ENCODE measurements at regions not wholly inside any gene's neighbourhood (a gene's known extent, or its start where the extent isn't known, plus 50 kb on each side); places are given as distances from the start of the nearest gene placed in this dataset.
"Not testable (repeated sequence)": the region's sequence is repeated elsewhere in the genome, so short reads cannot be mapped to it uniquely, and the experiment has no call there.

DNA sequence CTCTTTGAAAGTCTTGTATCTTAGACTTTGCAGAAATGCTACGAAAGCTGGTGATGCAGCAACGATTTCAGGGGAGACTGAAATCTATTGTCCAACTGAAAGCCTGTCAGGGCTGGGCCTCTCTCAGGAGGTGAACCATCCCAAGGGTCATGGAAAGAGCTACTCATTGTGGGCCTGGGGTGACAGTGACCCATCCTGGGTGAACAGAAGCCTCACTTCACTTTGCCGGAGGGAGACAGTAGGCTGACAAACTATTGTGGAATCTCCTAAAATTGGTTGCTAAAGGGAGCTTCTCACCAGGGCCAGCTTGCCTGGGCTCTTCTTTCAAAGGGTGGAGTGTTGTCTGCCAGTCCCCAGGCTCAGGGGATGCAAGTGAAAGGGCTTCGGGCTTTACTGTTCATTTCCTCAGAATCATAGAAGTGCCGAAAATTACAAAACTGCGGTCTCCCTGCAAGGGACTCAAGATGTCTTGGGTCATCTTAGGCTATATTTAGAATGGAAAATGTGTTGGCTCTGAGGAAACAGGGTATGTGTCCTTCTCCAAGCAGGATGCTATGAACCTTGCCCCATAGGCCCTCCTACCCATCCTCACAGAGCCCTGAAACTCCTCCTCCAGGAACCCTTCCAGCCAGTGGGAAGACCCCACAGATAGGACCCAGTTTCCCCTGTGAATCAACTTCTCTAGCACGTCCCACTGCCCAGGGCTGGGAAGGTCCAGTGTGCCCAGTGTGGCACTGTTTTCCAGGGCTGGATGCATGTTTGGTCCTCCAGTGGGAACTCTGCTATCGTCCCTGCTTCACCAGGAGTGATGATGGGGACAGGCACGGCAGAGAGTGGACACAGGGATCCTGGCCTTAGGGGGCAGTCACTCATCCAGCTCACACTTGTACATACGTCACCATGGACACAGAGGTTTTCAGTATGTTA lies 173.4 kb upstream of the PLGLB2 start:
- not testable (repeated sequence) for H3K36me3 ChIP-seq (replicated peaks; ENCODE audit: insufficient read depth, low read length); H3K9ac ChIP-seq (ENCODE audit: low read length); H3K27me3 ChIP-seq (replicated peaks; ENCODE audit: insufficient read depth, low read length); H4K20me1 ChIP-seq (ENCODE audit: insufficient read depth, low read length); DNase-seq; H2AFZ ChIP-seq (ENCODE audit: low read length); H3F3A ChIP-seq (ENCODE audit: insufficient read depth, low read length); H3K79me2 ChIP-seq (ENCODE audit: low read length); H3K27ac ChIP-seq (ENCODE audit: low read length); H3K4me1 ChIP-seq (ENCODE audit: low read length); H3K4me2 ChIP-seq (ENCODE audit: low read depth, low read length); H3K9me2 ChIP-seq (replicated peaks; ENCODE audit: insufficient read depth, low read length); H3K9me3 ChIP-seq (replicated peaks; ENCODE audit: insufficient read depth, low read length); H3K4me3 ChIP-seq (ENCODE audit: low read length)

DNA sequence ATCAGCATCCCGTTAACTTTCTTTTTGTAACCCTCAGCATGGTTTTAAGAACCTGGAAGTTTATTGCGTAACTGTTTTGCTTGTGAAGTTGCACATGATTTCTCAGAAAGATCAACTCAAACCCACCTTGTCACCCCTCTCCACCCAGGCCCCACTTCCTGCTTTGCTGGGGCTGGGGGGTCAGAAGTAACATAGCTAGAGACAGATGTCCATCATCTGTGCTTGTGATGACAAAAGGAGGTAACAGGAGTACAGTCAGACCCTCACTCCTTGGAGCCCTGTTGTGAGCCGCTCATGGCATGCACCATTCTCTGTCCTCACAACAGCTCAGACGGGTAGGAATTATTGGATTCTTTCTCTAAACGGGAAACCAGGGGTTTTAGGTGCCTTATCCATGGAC lies 172.7 kb upstream of the PLGLB2 start:
- not testable (repeated sequence) for H3K4me1 ChIP-seq (ENCODE audit: low read length); H3K4me3 ChIP-seq (ENCODE audit: low read length)

DNA sequence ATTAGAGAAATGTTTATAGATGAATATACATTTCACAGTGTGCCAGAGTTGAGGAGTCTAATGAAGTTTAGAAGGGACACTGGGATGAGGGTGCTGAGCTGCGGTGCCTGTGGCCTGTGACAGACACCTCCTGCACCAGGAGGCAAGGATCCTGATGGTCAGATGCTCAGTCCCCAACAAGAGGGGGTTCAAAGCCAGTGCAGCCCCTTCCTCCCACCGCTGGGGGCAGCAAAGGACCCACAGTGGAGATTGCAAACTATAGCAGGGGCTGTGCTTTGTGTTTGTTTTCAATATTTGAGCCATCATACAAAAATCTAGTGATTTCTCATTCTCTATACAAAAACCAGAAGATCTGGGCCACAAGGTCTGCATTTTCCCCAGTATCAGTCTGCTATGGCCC lies 170.5 kb upstream of the PLGLB2 start:
- not testable (repeated sequence) for H3F3A ChIP-seq (ENCODE audit: insufficient read depth, low read length); H3K4me1 ChIP-seq (ENCODE audit: low read length); H3K9me2 ChIP-seq (replicated peaks; ENCODE audit: insufficient read depth, low read length); H3K4me2 ChIP-seq (ENCODE audit: low read depth, low read length); H3K27me3 ChIP-seq (replicated peaks; ENCODE audit: insufficient read depth, low read length); H2AFZ ChIP-seq (ENCODE audit: low read length); H3K27ac ChIP-seq (ENCODE audit: low read length); H3K9ac ChIP-seq (ENCODE audit: low read length); H3K4me3 ChIP-seq (ENCODE audit: low read length); DNase-seq; H3K36me3 ChIP-seq (replicated peaks; ENCODE audit: insufficient read depth, low read length); H3K9me3 ChIP-seq (replicated peaks; ENCODE audit: insufficient read depth, low read length); H3K79me2 ChIP-seq (ENCODE audit: low read length); H4K20me1 ChIP-seq (ENCODE audit: insufficient read depth, low read length)

More for the DNA sequence above, 172.7 kb upstream of the PLGLB2 start:
- H3K27ac ChIP-seq (ENCODE audit: low read length); H3K4me2 ChIP-seq (ENCODE audit: low read depth, low read length); DNase-seq; H3K36me3 ChIP-seq (replicated peaks; ENCODE audit: insufficient read depth, low read length); H3K79me2 ChIP-seq (ENCODE audit: low read length); H2AFZ ChIP-seq (ENCODE audit: low read length); H3K9me3 ChIP-seq (replicated peaks; ENCODE audit: insufficient read depth, low read length); H4K20me1 ChIP-seq (ENCODE audit: insufficient read depth, low read length); H3K9me2 ChIP-seq (replicated peaks; ENCODE audit: insufficient read depth, low read length); H3F3A ChIP-seq (ENCODE audit: insufficient read depth, low read length); H3K27me3 ChIP-seq (replicated peaks; ENCODE audit: insufficient read depth, low read length); H3K9ac ChIP-seq (ENCODE audit: low read length): not testable (repeated sequence)

DNA sequence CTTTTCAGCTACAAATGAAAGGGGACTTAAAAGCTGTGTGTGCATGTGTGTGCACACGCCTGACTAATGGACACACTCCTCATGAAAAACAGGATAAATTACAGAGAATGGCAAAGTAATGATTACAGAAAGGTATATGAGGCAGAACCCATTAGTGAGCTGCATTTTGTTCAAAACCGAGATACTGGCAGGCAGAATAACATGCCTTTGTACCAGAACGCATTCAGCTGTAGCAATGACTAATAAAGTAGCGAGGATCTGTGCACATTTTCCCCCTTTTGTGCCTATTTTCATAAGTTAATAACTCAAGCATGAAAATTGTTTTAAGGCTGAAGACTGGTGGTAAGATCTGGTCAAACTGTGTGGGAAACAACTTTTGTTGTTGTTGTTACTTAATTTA lies 165.7 kb upstream of the PLGLB2 start:
- not testable (repeated sequence) for H3K79me2 ChIP-seq (ENCODE audit: low read length); H3K4me1 ChIP-seq (ENCODE audit: low read length); H3K36me3 ChIP-seq (replicated peaks; ENCODE audit: insufficient read depth, low read length); H3K4me2 ChIP-seq (ENCODE audit: low read depth, low read length); H3K27ac ChIP-seq (ENCODE audit: low read length); H3K9me2 ChIP-seq (replicated peaks; ENCODE audit: insufficient read depth, low read length); H2AFZ ChIP-seq (ENCODE audit: low read length); H3F3A ChIP-seq (ENCODE audit: insufficient read depth, low read length); H4K20me1 ChIP-seq (ENCODE audit: insufficient read depth, low read length); H3K4me3 ChIP-seq (ENCODE audit: low read length); H3K9ac ChIP-seq (ENCODE audit: low read length); DNase-seq; H3K9me3 ChIP-seq (replicated peaks; ENCODE audit: insufficient read depth, low read length); H3K27me3 ChIP-seq (replicated peaks; ENCODE audit: insufficient read depth, low read length)

DNA sequence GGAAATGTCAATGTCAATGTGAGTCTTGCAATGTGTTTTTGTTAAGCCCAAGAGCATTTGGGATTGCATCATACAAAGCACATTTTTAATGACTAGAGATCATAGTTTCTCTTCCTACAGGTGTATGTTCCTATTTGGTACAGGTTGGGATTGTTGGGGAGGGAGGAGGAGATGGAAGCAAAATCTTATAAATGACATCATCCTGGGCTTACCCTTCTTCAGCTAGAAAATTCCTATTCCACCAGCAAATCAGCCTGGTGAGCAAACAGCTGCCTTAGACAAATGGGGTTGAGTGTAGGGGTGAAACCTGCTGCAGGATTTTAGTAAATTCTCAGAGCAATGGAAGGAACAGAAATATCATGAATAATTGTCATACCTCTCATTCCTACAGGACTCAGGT lies 165.3 kb upstream of the PLGLB2 start:
- H3K36me3 ChIP-seq (replicated peaks; ENCODE audit: insufficient read depth, low read length); H3K4me3 ChIP-seq (ENCODE audit: low read length); H3K4me2 ChIP-seq (ENCODE audit: low read depth, low read length); H3F3A ChIP-seq (ENCODE audit: insufficient read depth, low read length); H3K27me3 ChIP-seq (replicated peaks; ENCODE audit: insufficient read depth, low read length); DNase-seq; H3K9me3 ChIP-seq (replicated peaks; ENCODE audit: insufficient read depth, low read length); H3K27ac ChIP-seq (ENCODE audit: low read length); H3K79me2 ChIP-seq (ENCODE audit: low read length); H3K9ac ChIP-seq (ENCODE audit: low read length); H3K4me1 ChIP-seq (ENCODE audit: low read length); H4K20me1 ChIP-seq (ENCODE audit: insufficient read depth, low read length); H2AFZ ChIP-seq (ENCODE audit: low read length); H3K9me2 ChIP-seq (replicated peaks; ENCODE audit: insufficient read depth, low read length): not testable (repeated sequence)

DNA sequence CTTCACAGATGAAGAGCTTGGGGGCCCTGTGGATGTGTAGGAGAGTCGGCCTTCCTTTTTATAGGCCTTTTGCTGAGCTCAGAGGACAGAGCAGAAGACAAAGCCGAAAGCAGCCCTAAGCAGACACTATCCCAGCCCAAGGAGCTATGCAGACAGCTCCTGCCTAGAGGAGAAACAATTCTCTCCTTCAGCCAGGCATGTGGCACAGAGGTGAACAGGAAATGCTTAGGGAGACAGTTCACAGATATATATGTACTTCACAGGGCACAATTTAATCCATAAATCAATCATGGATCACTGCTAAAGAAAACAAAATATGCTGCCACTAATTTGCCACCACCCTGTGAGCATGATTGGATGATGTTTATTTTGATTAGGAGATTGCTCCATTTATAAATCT lies 164.5 kb upstream of the PLGLB2 start:
- H3K27ac ChIP-seq (ENCODE audit: low read length); H2AFZ ChIP-seq (ENCODE audit: low read length); H3K4me1 ChIP-seq (ENCODE audit: low read length); H3F3A ChIP-seq (ENCODE audit: insufficient read depth, low read length); H3K9me2 ChIP-seq (replicated peaks; ENCODE audit: insufficient read depth, low read length); H3K4me2 ChIP-seq (ENCODE audit: low read depth, low read length); H3K9me3 ChIP-seq (replicated peaks; ENCODE audit: insufficient read depth, low read length); H3K27me3 ChIP-seq (replicated peaks; ENCODE audit: insufficient read depth, low read length); H3K79me2 ChIP-seq (ENCODE audit: low read length); H3K4me3 ChIP-seq (ENCODE audit: low read length); H4K20me1 ChIP-seq (ENCODE audit: insufficient read depth, low read length); DNase-seq; H3K9ac ChIP-seq (ENCODE audit: low read length); H3K36me3 ChIP-seq (replicated peaks; ENCODE audit: insufficient read depth, low read length): not testable (repeated sequence)

DNA sequence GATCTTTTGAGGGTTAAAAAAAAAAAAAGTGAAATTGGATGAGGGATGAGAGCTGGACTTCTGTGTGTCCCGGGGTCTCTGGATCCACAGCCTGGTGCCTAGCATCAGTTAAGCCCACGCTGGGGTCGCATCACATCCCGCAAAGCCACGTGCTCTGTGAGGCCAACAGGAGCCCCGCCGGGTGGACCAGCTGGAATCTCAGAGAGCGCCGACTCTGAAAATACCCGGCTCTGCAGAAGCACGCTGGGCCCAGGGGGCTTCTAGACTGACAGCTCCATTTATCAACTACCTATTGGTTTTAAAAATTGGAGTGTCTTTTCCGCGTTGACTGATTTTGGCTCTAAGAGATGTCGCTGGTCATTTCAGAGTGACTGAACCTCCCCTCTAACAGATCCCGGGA lies 164.1 kb upstream of the PLGLB2 start:
- not testable (repeated sequence) for H3K9me2 ChIP-seq (replicated peaks; ENCODE audit: insufficient read depth, low read length); H2AFZ ChIP-seq (ENCODE audit: low read length); H3K9me3 ChIP-seq (replicated peaks; ENCODE audit: insufficient read depth, low read length); H3K4me3 ChIP-seq (ENCODE audit: low read length); H3K27me3 ChIP-seq (replicated peaks; ENCODE audit: insufficient read depth, low read length); H3K9ac ChIP-seq (ENCODE audit: low read length); H3F3A ChIP-seq (ENCODE audit: insufficient read depth, low read length); H3K4me2 ChIP-seq (ENCODE audit: low read depth, low read length); H3K79me2 ChIP-seq (ENCODE audit: low read length); H3K36me3 ChIP-seq (replicated peaks; ENCODE audit: insufficient read depth, low read length); DNase-seq; H4K20me1 ChIP-seq (ENCODE audit: insufficient read depth, low read length); H3K27ac ChIP-seq (ENCODE audit: low read length); H3K4me1 ChIP-seq (ENCODE audit: low read length)

DNA sequence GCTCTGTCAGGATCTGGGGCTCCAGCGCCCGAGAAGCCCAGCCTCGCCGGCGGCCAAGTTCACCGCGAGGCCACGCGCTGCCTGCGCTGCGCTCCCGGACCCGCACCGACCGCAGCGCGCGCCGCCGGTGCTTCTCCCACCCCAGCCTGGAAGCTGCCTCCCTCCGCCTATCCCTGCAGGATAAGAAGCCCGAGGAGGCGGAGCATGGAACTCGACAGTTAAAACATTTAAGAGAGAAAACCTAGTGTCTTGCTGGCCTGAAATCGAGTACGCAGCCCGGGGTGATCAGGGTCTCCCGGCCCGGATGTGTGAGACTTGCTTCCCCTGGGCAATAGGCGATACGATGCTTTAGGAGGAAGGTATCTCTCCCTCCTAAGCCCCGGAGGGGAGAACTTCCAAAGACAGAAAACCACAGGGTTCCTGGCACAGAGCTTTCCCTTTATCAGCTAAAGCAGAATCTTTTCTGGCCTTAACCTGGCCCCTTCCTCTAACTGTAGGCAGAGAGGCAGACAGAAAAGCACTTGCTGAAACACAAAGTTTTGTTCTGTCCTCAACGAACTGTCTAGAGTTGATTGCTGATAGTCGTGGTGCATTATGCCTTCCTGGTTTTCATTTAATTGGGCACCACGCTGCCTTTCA lies 163.5 kb upstream of the PLGLB2 start:
- H3K9me3 ChIP-seq (replicated peaks; ENCODE audit: insufficient read depth, low read length); H3F3A ChIP-seq (ENCODE audit: insufficient read depth, low read length); H3K4me2 ChIP-seq (ENCODE audit: low read depth, low read length); H3K9me2 ChIP-seq (replicated peaks; ENCODE audit: insufficient read depth, low read length); H3K4me3 ChIP-seq (ENCODE audit: low read length); H3K9ac ChIP-seq (ENCODE audit: low read length); H3K36me3 ChIP-seq (replicated peaks; ENCODE audit: insufficient read depth, low read length); DNase-seq; H3K79me2 ChIP-seq (ENCODE audit: low read length); H3K4me1 ChIP-seq (ENCODE audit: low read length); H4K20me1 ChIP-seq (ENCODE audit: insufficient read depth, low read length); H2AFZ ChIP-seq (ENCODE audit: low read length); H3K27me3 ChIP-seq (replicated peaks; ENCODE audit: insufficient read depth, low read length); H3K27ac ChIP-seq (ENCODE audit: low read length): not testable (repeated sequence)

Data from MM.1S (cell line).